Tibial nerve (tissue), 4 donors: ENCODE measurements at regions not wholly inside any gene's neighbourhood (a gene's known extent, or its start where the extent isn't known, plus 50 kb on each side); places are given as distances from the start of the nearest gene placed in this dataset.

ENCODE experiments used
- DNase-seq, 2 donors: peaks; one replicate each; pipeline ENCODE4 v3.0.0-alpha.2; 2019; ENCODE audit warnings: low spot score in 2 of 2
- H3K27ac ChIP-seq, 4 donors: fragments of 200-600 bp; sonication (generic) in 3 of 4; one replicate each; pipeline ENCODE4 v1.5.1; 2017 to 2019; ENCODE audit warnings: mild to moderate bottlenecking in 1 of 4
- H3K27me3 ChIP-seq, 2 donors: fragments of 200-600 bp; sonication (generic) in 1 of 2; one replicate each; pipeline versions ENCODE4 v1.5.1 to v1.6.0; 2017 to 2019
- H3K36me3 ChIP-seq, 3 donors: fragments of 200-600 bp; sonication (generic); one replicate each; pipeline ENCODE4 v1.5.1; 2018 to 2019
- H3K4me1 ChIP-seq, 4 donors: fragments of 200-600 bp; sonication (generic) in 3 of 4; one replicate each; pipeline ENCODE4 v1.5.1; 2017 to 2019
- H3K4me3 ChIP-seq, 4 donors: fragments of 200-600 bp; sonication (generic) in 3 of 4; one replicate each; pipeline ENCODE4 v1.5.1; 2017 to 2019; ENCODE audit warnings: mild to moderate bottlenecking in 1 of 4, moderate library complexity in 1 of 4
- H3K9me3 ChIP-seq, 4 donors: fragments of 200-600 bp; sonication (generic) in 3 of 4; one replicate each; pipeline ENCODE4 v1.5.1; 2017 to 2019
- EP300 ChIP-seq, 2 donors: sonication (generic); formaldehyde crosslinking; IDR thresholded peaks; one replicate each; pipeline ENCODE4 v1.6.1; 2017; ENCODE audit warnings: antibody characterized with exemption in 2 of 2, mild to moderate bottlenecking in 1 of 2
- POLR2A ChIP-seq, 2 donors: fragments of 450-650 bp; IDR thresholded peaks; one replicate each; pipeline ENCODE4 v1.6.1; 2017; ENCODE audit warnings: antibody characterized with exemption in 2 of 2, mild to moderate bottlenecking in 2 of 2, moderate library complexity in 2 of 2
- WGBS, 2 donors: methylation state at CpG; one replicate each; pipeline ENCODE4 v1.1.5; 2018; 5-methylcytosine and 5-hydroxymethylcytosine counted together
- TF ChIP-seq, protein P1 (sequence below), 5 experiments: fragments of 200-600 bp in 3 of 5; fragments of 450-650 bp in 2 of 5; sonication (generic) in 3 of 5; IDR thresholded peaks; one replicate each; pipeline ENCODE4 v1.5.1; 2016 to 2019; ENCODE audit warnings: antibody characterized with exemption in 5 of 5, mild to moderate bottlenecking in 3 of 5, moderate library complexity in 2 of 5

- 54 to 60% methylated on average over 1 of the region's 1 CpG for WGBS, 2 donors
- H3K9me3 ChIP-seq = no peaks in the 10 kb centered on the region
- H3K36me3 ChIP-seq = no peaks in the 10 kb centered on the region
- DNase-seq = no peak
- no peak overlapping the region for H3K4me3 ChIP-seq
- no peaks in the 10 kb centered on the region for H3K4me1 ChIP-seq
- no peaks in the 10 kb centered on the region for H3K27me3 ChIP-seq
- TF ChIP-seq, protein P1, sequence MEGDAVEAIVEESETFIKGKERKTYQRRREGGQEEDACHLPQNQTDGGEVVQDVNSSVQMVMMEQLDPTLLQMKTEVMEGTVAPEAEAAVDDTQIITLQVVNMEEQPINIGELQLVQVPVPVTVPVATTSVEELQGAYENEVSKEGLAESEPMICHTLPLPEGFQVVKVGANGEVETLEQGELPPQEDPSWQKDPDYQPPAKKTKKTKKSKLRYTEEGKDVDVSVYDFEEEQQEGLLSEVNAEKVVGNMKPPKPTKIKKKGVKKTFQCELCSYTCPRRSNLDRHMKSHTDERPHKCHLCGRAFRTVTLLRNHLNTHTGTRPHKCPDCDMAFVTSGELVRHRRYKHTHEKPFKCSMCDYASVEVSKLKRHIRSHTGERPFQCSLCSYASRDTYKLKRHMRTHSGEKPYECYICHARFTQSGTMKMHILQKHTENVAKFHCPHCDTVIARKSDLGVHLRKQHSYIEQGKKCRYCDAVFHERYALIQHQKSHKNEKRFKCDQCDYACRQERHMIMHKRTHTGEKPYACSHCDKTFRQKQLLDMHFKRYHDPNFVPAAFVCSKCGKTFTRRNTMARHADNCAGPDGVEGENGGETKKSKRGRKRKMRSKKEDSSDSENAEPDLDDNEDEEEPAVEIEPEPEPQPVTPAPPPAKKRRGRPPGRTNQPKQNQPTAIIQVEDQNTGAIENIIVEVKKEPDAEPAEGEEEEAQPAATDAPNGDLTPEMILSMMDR (IDR thresholded peaks at IDR 0.05) = no peak
- TF ChIP-seq POLR2A (IDR thresholded peaks at IDR 0.05) (no peak), EP300 (IDR thresholded peaks at IDR 0.05) (no peak)
- H3K27ac ChIP-seq = no peak overlapping the region
Observed at GRCh38 chr3:76198086-76198485, 412.7 kb upstream of the ZNF717 start.

GRCh38 chr3:76199382-76199781 lies 414.0 kb upstream of the ZNF717 start:
- no peak overlapping the region for H3K4me3 ChIP-seq
- H3K9me3 ChIP-seq = no peaks in the 10 kb centered on the region
- WGBS, 2 donors = 46 to 60% methylated on average over 5 of the region's 5 CpGs
- TF ChIP-seq, protein P1 (IDR thresholded peaks at IDR 0.05) = no peak
- no peak for TF ChIP-seq POLR2A (IDR thresholded peaks at IDR 0.05)
- TF ChIP-seq EP300 (IDR thresholded peaks at IDR 0.05) = no peak
- H3K27ac ChIP-seq = no peak overlapping the region
- H3K27me3 ChIP-seq = no peaks in the 10 kb centered on the region
- DNase-seq = no peak
- H3K4me1 ChIP-seq = no peaks in the 10 kb centered on the region
- H3K36me3 ChIP-seq = no peaks in the 10 kb centered on the region

DNA sequence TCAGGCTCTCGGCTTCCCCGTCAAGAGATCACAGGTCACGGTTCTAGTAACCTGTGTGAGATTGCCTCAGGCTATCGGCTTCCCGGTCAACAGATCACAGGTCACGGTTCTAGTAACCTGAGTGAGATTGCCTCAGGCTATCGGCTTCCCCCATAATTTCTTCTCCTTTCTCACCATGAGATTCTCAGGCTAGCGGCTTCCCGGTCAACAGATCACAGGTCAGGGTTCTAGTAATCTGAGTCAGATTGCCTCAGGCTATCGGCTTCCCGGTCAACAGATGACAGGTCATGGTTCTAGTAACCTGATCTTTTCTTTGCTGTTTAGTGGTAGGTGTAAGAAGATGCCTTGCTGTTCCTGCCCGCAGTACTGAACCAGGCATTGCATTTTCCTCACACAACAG lies 418.2 kb upstream of the ZNF717 start:
- H3K27me3 ChIP-seq = no peaks in the 10 kb centered on the region
- H3K9me3 ChIP-seq = no peaks in the 10 kb centered on the region
- no peak overlapping the region for H3K27ac ChIP-seq
- WGBS, 2 donors = 79 to 82% methylated on average over 12 of the region's 12 CpGs
- no peaks in the 10 kb centered on the region for H3K4me1 ChIP-seq
- no peaks in the 10 kb centered on the region for H3K36me3 ChIP-seq
- no peak overlapping the region for H3K4me3 ChIP-seq
- TF ChIP-seq POLR2A (IDR thresholded peaks at IDR 0.05) (no peak), EP300 (IDR thresholded peaks at IDR 0.05) (no peak)
- TF ChIP-seq, protein P1 (IDR thresholded peaks at IDR 0.05) = no peak
- DNase-seq = no peak

DNA sequence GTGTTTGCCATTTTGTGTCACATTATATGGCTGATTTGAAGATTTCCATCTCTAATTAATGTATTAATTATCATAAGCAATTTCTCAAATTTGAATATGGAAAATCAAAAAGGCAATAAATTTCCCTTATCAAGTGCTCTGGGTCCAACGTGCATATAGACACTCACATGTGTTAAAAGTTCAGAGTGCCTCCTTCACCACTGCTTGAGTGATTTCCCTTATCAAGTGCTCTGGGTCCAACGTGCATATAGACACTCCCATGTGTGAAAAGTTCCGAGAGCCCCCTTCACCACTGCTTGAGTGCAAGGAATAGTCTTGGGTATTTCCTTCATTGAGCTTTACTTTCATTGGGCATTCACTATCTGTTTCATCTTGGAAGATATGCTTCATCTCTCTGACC lies 421.0 kb upstream of the ZNF717 start:
- 73 to 75% methylated on average over 3 of the region's 3 CpGs for WGBS, 2 donors
- no peaks in the 10 kb centered on the region for H3K4me1 ChIP-seq
- TF ChIP-seq EP300 (IDR thresholded peaks at IDR 0.05) = no peak
- TF ChIP-seq, protein P1 (IDR thresholded peaks at IDR 0.05) = no peak
- no peak for TF ChIP-seq POLR2A (IDR thresholded peaks at IDR 0.05)

DNA sequence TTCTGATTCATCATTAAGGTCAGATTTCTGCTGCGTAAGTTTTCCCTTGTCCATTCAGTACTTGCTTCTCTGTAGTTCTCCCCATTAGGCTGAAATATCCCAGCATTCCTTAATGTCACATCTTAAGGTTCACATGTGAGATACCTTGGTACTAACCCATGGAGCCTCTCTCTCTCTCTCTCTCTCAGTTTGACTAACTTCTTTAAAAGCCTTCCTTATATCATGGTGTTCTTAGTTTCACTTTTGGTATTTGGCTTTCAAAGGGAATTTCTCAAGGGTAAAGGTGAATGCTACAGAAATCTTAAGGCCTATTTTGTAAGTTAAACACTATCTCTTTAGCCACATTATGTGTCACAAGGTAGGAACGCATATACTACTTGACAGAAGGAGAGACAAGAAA lies 427.3 kb upstream of the ZNF717 start:
- H3K27ac ChIP-seq = no peak overlapping the region
- H3K27me3 ChIP-seq = no peaks in the 10 kb centered on the region
- TF ChIP-seq, protein P1 (IDR thresholded peaks at IDR 0.05) = no peak
- TF ChIP-seq EP300 (IDR thresholded peaks at IDR 0.05) = no peak
- TF ChIP-seq POLR2A (IDR thresholded peaks at IDR 0.05) = no peak
- H3K4me3 ChIP-seq = no peak overlapping the region
- no peaks in the 10 kb centered on the region for H3K36me3 ChIP-seq
- H3K4me1 ChIP-seq = no peaks in the 10 kb centered on the region
- DNase-seq = no peak
- H3K9me3 ChIP-seq = peaks cover 0 to 9% (median 0%) of the 10 kb centered on the region in 4 donors
- 88 to 90% methylated on average over 2 of the region's 2 CpGs for WGBS, 2 donors

More for the DNA sequence above, 421.0 kb upstream of the ZNF717 start:
- Histone ChIP-seq H3K9me3 (no peaks in the 10 kb centered on the region), H3K27ac (no peak overlapping the region), H3K27me3 (no peaks in the 10 kb centered on the region), H3K4me3 (no peak overlapping the region), H3K36me3 (no peaks in the 10 kb centered on the region)
- DNase-seq = no peak
